B cell (primary cell): ENCODE measurements at regions not wholly inside any gene's neighbourhood (a gene's known extent, or its start where the extent isn't known, plus 50 kb on each side); places are given as distances from the start of the nearest gene placed in this dataset.

Experiments used
- ATAC-seq: fragments of 200-7000 bp; cut with Tn5 transposase; one replicate; pipeline ENCODE4 v1.10.0; 2021; ENCODE audit warnings: low read depth, mild to moderate bottlenecking, moderate number of reproducible peaks, moderate library complexity
- CTCF ChIA-PET: fragments of 350-600 bp; sonication (Branson Sonifier 250); formaldehyde crosslinking; loops from one replicate; lab custom pipeline; 2021; ENCODE audit warnings: antibody characterized with exemption, inconsistent platforms; lab: Charles Lee
- POLR2A ChIA-PET: fragments of 350-600 bp; sonication (Branson Sonifier 250); formaldehyde crosslinking; loops from one replicate; lab custom pipeline; 2021; ENCODE audit warnings: antibody characterized with exemption; lab: Charles Lee
- DNase-seq: peaks from one replicate; pipeline ENCODE4 v3.0.0; 2013
- H2AFZ ChIP-seq: 2 replicates; pipeline ENCODE4 v1.6.1; 2012; ENCODE audit warnings: mild to moderate bottlenecking, low read depth, low read length; ENCODE audit not compliant: insufficient read depth, poor library complexity, severe bottlenecking
- H3K27ac ChIP-seq, 2 donors: 1 replicate in 1 of 2; 2 replicates in 1 of 2; pipeline ENCODE4 v1.5.1; 2012 to 2013; ENCODE audit warnings: low read length in 2 of 2, mild to moderate bottlenecking in 2 of 2, moderate library complexity in 1 of 2
- H3K27me3 ChIP-seq, 4 experiments: fragments of 200-600 bp in 1 of 4; sonication (generic) in 1 of 4; replicated peaks in 1 of 4; 1 replicate in 2 of 4; 2 replicates in 2 of 4; pipeline versions ENCODE4 v1.6.1 to v1.7.0; 2013 to 2016; ENCODE audit warnings: low read length in 3 of 4, mild to moderate bottlenecking in 2 of 4, mixed read lengths in 1 of 4, moderate library complexity in 1 of 4; ENCODE audit not compliant: insufficient read depth in 4 of 4, control insufficient read depth in 3 of 4; ENCODE audit errors: control extremely low read depth in 1 of 4
- H3K36me3 ChIP-seq, 2 experiments: replicated peaks in 1 of 2; 1 replicate in 1 of 2; 2 replicates in 1 of 2; pipeline versions ENCODE4 v1.6.1 to v1.7.1; 2013; ENCODE audit warnings: low read length in 1 of 2; ENCODE audit not compliant: insufficient read depth in 2 of 2, control insufficient read depth in 1 of 2; ENCODE audit errors: control extremely low read depth in 1 of 2, extremely low read depth in 1 of 2
- H3K4me1 ChIP-seq, 2 donors: fragments of 200-600 bp in 1 of 2; sonication (generic) in 1 of 2; 1 replicate in 1 of 2; 2 replicates in 1 of 2; pipeline versions ENCODE4 v1.5.1 to v1.6.1; 2013 to 2017; ENCODE audit warnings: low read length in 2 of 2; ENCODE audit not compliant: control insufficient read depth in 2 of 2, insufficient read depth in 2 of 2
- H3K4me2 ChIP-seq: replicated peaks from 2 replicates; pipeline ENCODE3; 2012; ENCODE audit warnings: mild to moderate bottlenecking, low read depth, low read length; ENCODE audit not compliant: poor library complexity, severe bottlenecking
- H3K4me3 ChIP-seq, 5 experiments: fragments of 200-600 bp in 1 of 5; sonication (generic) in 1 of 5; 1 replicate in 3 of 5; 2 replicates in 2 of 5; pipeline versions ENCODE4 v1.5.1 to v1.7.0; 2011 to 2016; ENCODE audit warnings: low read length in 4 of 5, mild to moderate bottlenecking in 4 of 5, low read depth in 2 of 5, control low read depth in 1 of 5, moderate library complexity in 1 of 5; ENCODE audit not compliant: insufficient read depth in 1 of 5; ENCODE audit errors: control extremely low read depth in 1 of 5, extremely low read depth in 1 of 5
- H3K79me2 ChIP-seq: fragments of 200-600 bp; sonication (generic); one replicate; pipeline ENCODE4 v1.6.0; 2016; ENCODE audit warnings: low read length; ENCODE audit not compliant: control insufficient read depth, insufficient read depth
- H3K9ac ChIP-seq: fragments of 200-600 bp; sonication (generic); 2 replicates; pipeline ENCODE4 v1.6.1; 2017; ENCODE audit warnings: mild to moderate bottlenecking, low read length, moderate library complexity
- H3K9me3 ChIP-seq, 3 donors: one replicate each; pipeline versions ENCODE4 v1.6.1 to v1.7.1; 2013; ENCODE audit warnings: low read length in 2 of 3; ENCODE audit not compliant: control insufficient read depth in 2 of 3, insufficient read depth in 1 of 3; ENCODE audit errors: control extremely low read depth in 1 of 3
- H4K20me1 ChIP-seq: 2 replicates; pipeline ENCODE4 v1.6.0; 2012; ENCODE audit warnings: mild to moderate bottlenecking, low read length; ENCODE audit not compliant: insufficient read depth, control insufficient read depth, poor library complexity, severe bottlenecking
- H3K27ac Mint-ChIP-seq: one replicate; pipeline ENCODE4 v1.8.0; 2021; ENCODE audit warnings: mixed read lengths
- H3K27me3 Mint-ChIP-seq: one replicate; pipeline ENCODE4 v1.8.0; 2021; ENCODE audit warnings: mixed read lengths
- H3K4me1 Mint-ChIP-seq: one replicate; pipeline ENCODE4 v1.8.0; 2021; ENCODE audit warnings: mixed read lengths
- H3K4me3 Mint-ChIP-seq: one replicate; pipeline ENCODE4 v1.8.0; 2021; ENCODE audit warnings: mixed read lengths
- H3K9me3 Mint-ChIP-seq: one replicate; pipeline ENCODE4 v1.8.0; 2022; ENCODE audit warnings: mixed read lengths; ENCODE audit not compliant: insufficient read depth
- CTCF ChIP-seq: fragments of 200-600 bp; IDR thresholded peaks from one replicate; pipeline ENCODE4 v1.8.0; 2022; ENCODE audit warnings: antibody characterized with exemption, mild to moderate bottlenecking
- EZH2 ChIP-seq: IDR thresholded peaks from 2 replicates; pipeline ENCODE4 v1.6.1; 2012; ENCODE audit warnings: borderline replicate concordance, low read depth, mild to moderate bottlenecking, moderate library complexity, low read length; ENCODE audit not compliant: insufficient read depth, poor library complexity, severe bottlenecking
- WGBS: methylation state at CpG from one replicate; pipeline ENCODE4 v1.1.5; 2013; ENCODE audit warnings: missing lambda C conversion rate; ENCODE audit not compliant: insufficient coverage; 5-methylcytosine and 5-hydroxymethylcytosine counted together
- intact Hi-C: fragments of 100-400 bp; cut with micrococcal nuclease; formaldehyde crosslinking; loops from one replicate; pipeline ENCODE4 v1.10.0; 2022

- WGBS, result 79% methylated on average over 5 of the region's 8 CpGs
- H3K4me3 Mint-ChIP-seq, result no peak overlapping the region
- intact Hi-C loops, result no loop called here
Observed at GRCh38 chr7:124679586-124680225, 85.9 kb downstream of the GPR37 start.

GRCh38 chr7:124679146-124679545 is 86.4 kb downstream of the GPR37 start:
- H3K9me3 ChIP-seq, result no peaks in the 10 kb centered on the region
- H3K4me3 Mint-ChIP-seq, result no peak overlapping the region
- H3K27ac ChIP-seq, result no peak overlapping the region
- H3K36me3 ChIP-seq, result no peaks in the 10 kb centered on the region
- H3K9me3 Mint-ChIP-seq, result no peaks in the 10 kb centered on the region
- no peaks in the 10 kb centered on the region for H3K27me3 Mint-ChIP-seq
- WGBS, result no CpG with 5 or more reads among the region's 2 CpGs
- no peaks in the 10 kb centered on the region for H3K4me1 ChIP-seq
- no peak overlapping the region for H3K4me2 ChIP-seq
- no peak overlapping the region for H3K4me3 ChIP-seq
- no peak for TF ChIP-seq CTCF
- TF ChIP-seq EZH2, result no peak
- H3K9ac ChIP-seq, result no peak overlapping the region
- ChIA-PET POLR2A (no interaction called here), CTCF (no interaction called here)
- no peaks in the 10 kb centered on the region for H3K4me1 Mint-ChIP-seq
- DNase-seq, result no peak
- H3K79me2 ChIP-seq, result no peaks in the 10 kb centered on the region
- H3K27me3 ChIP-seq, result no peaks in the 10 kb centered on the region
- H3K27ac Mint-ChIP-seq, result no peak overlapping the region
- H2AFZ ChIP-seq, result no peak overlapping the region
- no peaks in the 10 kb centered on the region for H4K20me1 ChIP-seq
- ATAC-seq, result no peak
- intact Hi-C loops, result no loop called here

More at GRCh38 chr7:124679586-124680225, 85.9 kb downstream of the GPR37 start:
- Histone ChIP-seq H3K27me3 (no peaks in the 10 kb centered on the region), H3K27ac (no peak overlapping the region), H3K9me3 (no peaks in the 10 kb centered on the region), H3K4me2 (no peak overlapping the region), H3K4me3 (no peak overlapping the region), H2AFZ (no peak overlapping the region), H4K20me1 (no peaks in the 10 kb centered on the region), H3K9ac (no peak overlapping the region), H3K36me3 (no peaks in the 10 kb centered on the region), H3K79me2 (no peaks in the 10 kb centered on the region), H3K4me1 (no peaks in the 10 kb centered on the region)
- Mint-ChIP-seq H3K27me3 (no peaks in the 10 kb centered on the region), H3K4me1 (no peaks in the 10 kb centered on the region), H3K27ac (no peak overlapping the region), H3K9me3 (no peaks in the 10 kb centered on the region)
- TF ChIP-seq CTCF, result no peak
- no peak for TF ChIP-seq EZH2
- ChIA-PET POLR2A (no interaction called here), CTCF (no interaction called here)
- no peak for DNase-seq
- ATAC-seq, result no peak
